A549 (cell line): ENCODE measurements at regions not wholly inside any gene's neighbourhood (a gene's known extent, or its start where the extent isn't known, plus 50 kb on each side); places are given as distances from the start of the nearest gene placed in this dataset.

ENCODE experiments used
- ATAC-seq, 2 experiments: fragments of 200-7000 bp in 1 of 2; fragments of >200 bp in 1 of 2; cut with Nextera tagmentation in 1 of 2; cut with Tn5 transposase in 1 of 2; 3 replicates each; pipeline versions ENCODE4 v1.8.0 to v1.9.1; 2018 to 2020; ENCODE audit warnings: mild to moderate bottlenecking in 1 of 2, moderate library complexity in 1 of 2
- CTCF ChIA-PET: fragments of 300-600 bp; sonication (Branson Sonifier 250); formaldehyde crosslinking; extraction: SDS; loops from one replicate; lab custom pipeline; 2021; ENCODE audit warnings: antibody characterized with exemption, inconsistent platforms; lab: Yijun Ruan, JAX
- POLR2A ChIA-PET: fragments of 350-600 bp; formaldehyde crosslinking; extraction: SDS; loops from one replicate; lab custom pipeline; 2021; ENCODE audit warnings: antibody characterized with exemption, inconsistent platforms; lab: Yijun Ruan, JAX
- DNase-seq, 2 experiments: peaks; one replicate each; pipeline versions ENCODE4 v3.0.0 to v3.0.0-alpha.2; 2011 to 2016; ENCODE audit warnings: low read depth in 1 of 2, low spot score in 1 of 2
- FAIRE-seq: peaks from 2 replicates; lab custom pipeline; 2011; peaks lifted over from hg19 to GRCh38; lab: Jason Lieb, UNC
- H3K27ac ChIP-seq, 2 experiments: fragments of >200 bp; sonication (Bioruptor Twin); formaldehyde crosslinking; 3 replicates each; pipeline ENCODE4 v1.5.1; 2016 to 2017
- H3K4me1 ChIP-seq: fragments of >200 bp; sonication (Bioruptor Twin); formaldehyde crosslinking; 3 replicates; pipeline ENCODE4 v1.6.1; 2016
- H3K4me2 ChIP-seq: fragments of >200 bp; sonication (Bioruptor Twin); formaldehyde crosslinking; 3 replicates; pipeline ENCODE4 v1.6.1; 2016
- H3K4me3 ChIP-seq: fragments of >200 bp; sonication (Bioruptor Twin); formaldehyde crosslinking; 3 replicates; pipeline ENCODE4 v1.5.1; 2016
- H3K9me3 ChIP-seq: fragments of >200 bp; sonication (Bioruptor Twin); formaldehyde crosslinking; 3 replicates; pipeline ENCODE4 v1.6.1; 2016
- CBX2 ChIP-seq: fragments of 200-600 bp; sonication (generic); IDR thresholded peaks from 2 replicates; pipeline ENCODE4 v1.6.1; 2016; ENCODE audit warnings: low read depth, mild to moderate bottlenecking, borderline replicate concordance
- CEBPB ChIP-seq, 2 experiments: fragments of >200 bp in 1 of 2; sonication (Bioruptor Twin) in 1 of 2; formaldehyde crosslinking in 1 of 2; IDR thresholded peaks; 2 replicates each; pipeline ENCODE4 v1.6.1; 2012 to 2016
- EHF ChIP-seq: fragments of 250-450 bp; sonication (Bioruptor Pico); IDR thresholded peaks from 2 replicates; pipeline ENCODE4 v1.5.0; 2020; ENCODE audit warnings: mild to moderate bottlenecking
- EP300 ChIP-seq, 2 experiments: fragments of >200 bp; sonication (Bioruptor Twin); formaldehyde crosslinking; IDR thresholded peaks; 2 replicates in 1 of 2; 3 replicates in 1 of 2; pipeline ENCODE4 v1.6.1; 2016 to 2017
- ESRRA ChIP-seq: fragments of 150-350 bp; IDR thresholded peaks from 2 replicates; pipeline ENCODE4 v1.6.1; 2014; ENCODE audit warnings: mild to moderate bottlenecking, low read length, borderline replicate concordance
- FOSL2 ChIP-seq, 2 experiments: fragments of 450-650 bp in 1 of 2; fragments of >200 bp in 1 of 2; sonication (Bioruptor Twin) in 1 of 2; formaldehyde crosslinking; IDR thresholded peaks; 2 replicates each; pipeline versions ENCODE4 v1.5.0 to v1.6.1; 2016 to 2020; ENCODE audit warnings: mild to moderate bottlenecking in 1 of 2, moderate library complexity in 1 of 2
- FOXS1 ChIP-seq: fragments of 250-450 bp; sonication (Bioruptor Pico); IDR thresholded peaks from 2 replicates; pipeline ENCODE4 v1.5.0; 2020; ENCODE audit warnings: mild to moderate bottlenecking, moderate library complexity
- HDAC2 ChIP-seq: fragments of 200-600 bp; sonication (generic); IDR thresholded peaks from 2 replicates; pipeline ENCODE4 v1.6.1; 2016
- HEYL ChIP-seq: fragments of 250-450 bp; sonication (Bioruptor Pico); IDR thresholded peaks from 2 replicates; pipeline ENCODE4 v1.8.0; 2021; ENCODE audit warnings: mild to moderate bottlenecking, moderate library complexity
- HOXA7 ChIP-seq: fragments of 250-450 bp; sonication (Bioruptor Pico); IDR thresholded peaks from 2 replicates; pipeline ENCODE4 v1.5.0; 2020; ENCODE audit warnings: mild to moderate bottlenecking, moderate library complexity
- JUN ChIP-seq, 2 experiments: fragments of >200 bp; sonication (Bioruptor Twin); formaldehyde crosslinking; IDR thresholded peaks; 2 replicates in 1 of 2; 3 replicates in 1 of 2; pipeline ENCODE4 v1.6.1; 2016 to 2017
- JUNB ChIP-seq: fragments of >200 bp; sonication (Bioruptor Twin); formaldehyde crosslinking; IDR thresholded peaks from 2 replicates; pipeline ENCODE4 v1.6.1; 2016
- KDM5A ChIP-seq: fragments of 200-600 bp; sonication (generic); IDR thresholded peaks from 2 replicates; pipeline ENCODE4 v1.6.1; 2016; ENCODE audit warnings: antibody characterized with exemption, mild to moderate bottlenecking
- MYC ChIP-seq: IDR thresholded peaks from 2 replicates; pipeline ENCODE4 v1.6.1; 2012; ENCODE audit warnings: mild to moderate bottlenecking, inconsistent platforms, low read length, improper control_type of control experiment, borderline replicate concordance
- NR3C1 ChIP-seq: fragments of >200 bp; sonication (Bioruptor Twin); formaldehyde crosslinking; IDR thresholded peaks from 3 replicates; pipeline ENCODE4 v1.6.1; 2017
- PHF8 ChIP-seq: fragments of 200-600 bp; sonication (generic); IDR thresholded peaks from 2 replicates; pipeline ENCODE4 v1.6.1; 2016; ENCODE audit warnings: low read depth, mild to moderate bottlenecking, antibody characterized with exemption, moderate library complexity, borderline replicate concordance
- POLR2A ChIP-seq: IDR thresholded peaks from 2 replicates; pipeline ENCODE4 v1.6.1; 2012; ENCODE audit warnings: mild to moderate bottlenecking, low read length
- POLR2AphosphoS2 ChIP-seq: conservative IDR thresholded peaks from 2 replicates; pipeline ENCODE4 v1.6.1; 2012; ENCODE audit warnings: low read length, improper control_type of control experiment, inconsistent platforms
- RCOR1 ChIP-seq: fragments of 150-350 bp; IDR thresholded peaks from 2 replicates; pipeline ENCODE4 v1.6.1; 2014; ENCODE audit warnings: antibody characterized with exemption, low read length, low read depth
- SREBF2 ChIP-seq: fragments of 450-650 bp; IDR thresholded peaks from 2 replicates; pipeline ENCODE4 v1.6.1; 2014; ENCODE audit warnings: mild to moderate bottlenecking, moderate library complexity
- ZNF302 ChIP-seq: fragments of 250-450 bp; sonication (Bioruptor Pico); IDR thresholded peaks from 2 replicates; pipeline ENCODE4 v1.9.0; 2021; ENCODE audit warnings: inconsistent platforms, mild to moderate bottlenecking, moderate library complexity
- ZSCAN20 ChIP-seq: fragments of 250-450 bp; sonication (Bioruptor Pico); IDR thresholded peaks from 2 replicates; pipeline ENCODE4 v1.8.0; 2022; ENCODE audit warnings: mild to moderate bottlenecking, moderate library complexity
- WGBS: methylation state at CpG from one replicate; pipeline ENCODE4 v1.1.6; 2017; ENCODE audit errors: missing lambda C conversion rate; 5-methylcytosine and 5-hydroxymethylcytosine counted together
- TF ChIP-seq, protein P1 (sequence below): fragments of 250-450 bp; sonication (Bioruptor Pico); IDR thresholded peaks from 2 replicates; pipeline ENCODE4 v1.5.0; 2020; ENCODE audit warnings: low read depth, mild to moderate bottlenecking, moderate library complexity
- TF ChIP-seq, protein P2 (sequence below): IDR thresholded peaks from 2 replicates; pipeline ENCODE4 v1.6.1; 2012
- TF ChIP-seq, protein P3 (sequence below): fragments of 250-450 bp; sonication (Bioruptor Pico); IDR thresholded peaks from 2 replicates; pipeline ENCODE4 v1.5.0; 2021; ENCODE audit warnings: mild to moderate bottlenecking, moderate library complexity, borderline replicate concordance

DNA sequence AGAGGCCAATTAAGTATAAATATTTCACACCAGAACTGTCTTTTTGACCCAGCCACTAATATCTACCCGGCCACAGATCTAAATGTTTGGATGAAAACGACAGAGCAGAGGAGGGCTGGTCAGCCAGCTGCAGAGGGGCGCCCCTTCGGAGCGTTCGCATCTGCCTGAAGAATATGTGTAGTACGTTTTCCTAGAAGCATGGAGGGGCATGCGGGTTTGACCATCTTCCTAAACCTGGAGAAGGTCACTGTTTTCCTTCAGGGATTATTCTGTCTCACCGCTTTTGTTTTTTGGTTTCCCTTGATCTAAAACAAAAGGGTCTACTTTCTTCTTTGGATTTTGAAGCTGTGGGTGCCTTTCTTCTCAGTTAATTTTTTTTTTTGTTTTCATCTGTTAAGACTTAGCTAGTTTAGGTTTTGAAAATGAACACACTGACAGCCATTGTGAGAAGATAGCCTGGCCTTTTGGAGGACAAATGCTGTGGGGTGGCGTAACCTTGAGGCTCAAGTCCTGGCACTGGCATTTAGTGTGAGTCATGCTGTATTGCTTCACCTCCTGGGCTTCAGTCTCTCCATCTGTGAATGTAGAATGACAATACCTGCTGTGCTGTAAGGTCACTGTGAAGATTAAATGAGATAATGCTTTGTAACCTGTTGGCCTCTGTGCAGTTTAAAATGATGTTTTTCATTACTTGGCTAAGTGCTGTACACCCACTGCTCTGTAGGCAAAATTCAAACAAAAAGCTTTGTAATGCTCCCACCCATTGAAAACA, 74.1 kb upstream of the IRF2BP2 start (continued):
- TF ChIP-seq EHF: no peak
- peak; percentile 30 to 65; a peak in 1 of 5 replicates for TF ChIP-seq JUN (IDR thresholded peaks at IDR 0.05)
- no peak for TF ChIP-seq FOXS1 (CRISPR knock-in tag)
- TF ChIP-seq HDAC2: no peak
- no peak for TF ChIP-seq ZNF302
- TF ChIP-seq HOXA7: no peak
- TF ChIP-seq MYC: no peak
- TF ChIP-seq, protein P1, sequence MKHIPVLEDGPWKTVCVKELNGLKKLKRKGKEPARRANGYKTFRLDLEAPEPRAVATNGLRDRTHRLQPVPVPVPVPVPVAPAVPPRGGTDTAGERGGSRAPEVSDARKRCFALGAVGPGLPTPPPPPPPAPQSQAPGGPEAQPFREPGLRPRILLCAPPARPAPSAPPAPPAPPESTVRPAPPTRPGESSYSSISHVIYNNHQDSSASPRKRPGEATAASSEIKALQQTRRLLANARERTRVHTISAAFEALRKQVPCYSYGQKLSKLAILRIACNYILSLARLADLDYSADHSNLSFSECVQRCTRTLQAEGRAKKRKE: no peak
- TF ChIP-seq, protein P2, sequence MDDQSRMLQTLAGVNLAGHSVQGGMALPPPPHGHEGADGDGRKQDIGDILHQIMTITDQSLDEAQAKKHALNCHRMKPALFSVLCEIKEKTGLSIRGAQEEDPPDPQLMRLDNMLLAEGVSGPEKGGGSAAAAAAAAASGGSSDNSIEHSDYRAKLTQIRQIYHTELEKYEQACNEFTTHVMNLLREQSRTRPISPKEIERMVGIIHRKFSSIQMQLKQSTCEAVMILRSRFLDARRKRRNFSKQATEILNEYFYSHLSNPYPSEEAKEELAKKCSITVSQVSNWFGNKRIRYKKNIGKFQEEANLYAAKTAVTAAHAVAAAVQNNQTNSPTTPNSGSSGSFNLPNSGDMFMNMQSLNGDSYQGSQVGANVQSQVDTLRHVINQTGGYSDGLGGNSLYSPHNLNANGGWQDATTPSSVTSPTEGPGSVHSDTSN: no peak
- TF ChIP-seq CEBPB (IDR thresholded peaks at IDR 0.05): peak; percentile 98 to 99

DNA sequence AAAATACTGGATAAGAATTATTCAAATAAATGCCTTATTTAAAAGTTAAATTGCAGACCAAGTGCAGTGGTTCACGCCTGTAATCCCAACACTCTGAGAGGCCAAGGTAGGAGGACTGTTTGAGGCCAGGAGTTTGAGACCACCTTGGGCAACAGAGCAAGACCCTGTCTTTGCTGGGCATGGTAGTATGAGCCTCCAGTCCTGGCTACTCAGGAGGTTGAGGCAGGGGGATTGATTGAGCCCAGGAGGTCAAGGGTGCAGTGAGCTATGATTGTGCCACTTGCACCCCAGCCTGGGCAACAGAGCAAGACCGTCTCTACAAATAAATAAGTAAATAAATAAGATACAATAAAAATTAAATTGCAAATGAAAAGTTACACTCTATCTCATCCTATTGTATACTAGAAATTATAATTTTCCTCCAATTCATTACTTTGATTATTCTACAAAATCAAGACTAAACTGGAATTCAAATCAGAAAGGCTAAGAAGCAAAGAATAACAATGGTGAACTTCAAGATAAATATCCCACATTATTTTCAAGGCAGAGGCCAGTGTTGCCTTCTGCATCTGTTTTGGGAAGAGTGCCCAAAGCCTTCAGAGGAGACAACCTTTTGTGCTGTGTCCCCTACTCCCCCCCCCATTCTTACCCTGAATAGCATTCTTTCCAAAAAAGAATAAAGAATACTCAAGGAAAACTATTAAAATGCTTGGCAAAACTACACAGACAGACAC, 73.3 kb upstream of the IRF2BP2 start:
- no peak for TF ChIP-seq FOSL2 (IDR thresholded peaks at IDR 0.05)
- no peak for TF ChIP-seq FOSL2 (CRISPR knock-in tag; IDR thresholded peaks at IDR 0.05)
- no peak for TF ChIP-seq FOXS1 (CRISPR knock-in tag)
- TF ChIP-seq JUNB: no peak
- TF ChIP-seq POLR2A: no peak
- TF ChIP-seq KDM5A: no peak
- TF ChIP-seq PHF8: no peak
- TF ChIP-seq HEYL (CRISPR knock-in tag): no peak
- TF ChIP-seq CBX2: no peak
- TF ChIP-seq, protein P1: no peak
- no peak for TF ChIP-seq EP300 (IDR thresholded peaks at IDR 0.05)
- TF ChIP-seq POLR2AphosphoS2: no peak
- TF ChIP-seq ZSCAN20 (CRISPR knock-in tag): no peak
- TF ChIP-seq SREBF2: no peak
- no peak for TF ChIP-seq RCOR1
- no peak for TF ChIP-seq CEBPB (IDR thresholded peaks at IDR 0.05)
- TF ChIP-seq MYC: no peak
- no peak for TF ChIP-seq ESRRA
- no peak for TF ChIP-seq EHF
- TF ChIP-seq, protein P3, sequence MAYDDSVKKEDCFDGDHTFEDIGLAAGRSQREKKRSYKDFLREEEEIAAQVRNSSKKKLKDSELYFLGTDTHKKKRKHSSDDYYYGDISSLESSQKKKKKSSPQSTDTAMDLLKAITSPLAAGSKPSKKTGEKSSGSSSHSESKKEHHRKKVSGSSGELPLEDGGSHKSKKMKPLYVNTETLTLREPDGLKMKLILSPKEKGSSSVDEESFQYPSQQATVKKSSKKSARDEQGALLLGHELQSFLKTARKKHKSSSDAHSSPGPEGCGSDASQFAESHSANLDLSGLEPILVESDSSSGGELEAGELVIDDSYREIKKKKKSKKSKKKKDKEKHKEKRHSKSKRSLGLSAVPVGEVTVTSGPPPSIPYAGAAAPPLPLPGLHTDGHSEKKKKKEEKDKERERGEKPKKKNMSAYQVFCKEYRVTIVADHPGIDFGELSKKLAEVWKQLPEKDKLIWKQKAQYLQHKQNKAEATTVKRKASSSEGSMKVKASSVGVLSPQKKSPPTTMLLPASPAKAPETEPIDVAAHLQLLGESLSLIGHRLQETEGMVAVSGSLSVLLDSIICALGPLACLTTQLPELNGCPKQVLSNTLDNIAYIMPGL: no peak
- no peak for TF ChIP-seq NR3C1
- POLR2A ChIA-PET: no interaction called here

More for the DNA sequence above, 73.3 kb upstream of the IRF2BP2 start:
- Histone ChIP-seq H3K9me3 (peaks cover 12% of the 10 kb centered on the region; the same call in 1 of the 3 replicates), H3K4me3 (no peak overlapping the region), H3K4me2 (peak overlapping the region; percentile 35; the same call in 2 of the 3 replicates), H3K27ac (peak overlapping the region; percentile 52 to 70), H3K4me1 (peaks cover 15% of the 10 kb centered on the region)
- no peak for DNase-seq
- CTCF ChIA-PET: interaction anchor here (0.7 kb wide), 1 partner anchor 56 kb away, joined by 4 read pairs; no protein-coding TSS in a partner anchor
- WGBS: 89% methylated on average over 2 of the region's 2 CpGs
- ATAC-seq: 0 out of 6 replicates have a peak, but pooled peaks of 1 of the 2 experiments have one; percentile 22
- no peak for FAIRE-seq
